ENCODE measurements at regions not wholly inside any gene's neighbourhood (a gene's known extent, or its start where the extent isn't known, plus 50 kb on each side); places are given as distances from the start of the nearest gene placed in this dataset.
"Not testable (repeated sequence)": the region's sequence is repeated elsewhere in the genome, so short reads cannot be mapped to it uniquely, and the experiment has no call there.

GRCh38 chr2:107746552-107747198 is 80.0 kb upstream of the RGPD4 start:
- H3K36me3 ChIP-seq (ENCODE audit: insufficient read depth); H3K4me3 ChIP-seq (ENCODE audit: low read depth, low read length); DNase-seq (ENCODE audit: extremely low spot score); H3K27ac ChIP-seq (ENCODE audit: low read depth); H3K4me1 ChIP-seq (ENCODE audit: insufficient read depth): not testable (repeated sequence)
- 92% methylated on average over 13 of the region's 13 CpGs for WGBS

- not testable (repeated sequence) for H3K36me3 ChIP-seq (ENCODE audit: insufficient read depth); H3K27ac ChIP-seq (ENCODE audit: low read depth); H3K4me1 ChIP-seq (ENCODE audit: insufficient read depth); H3K4me3 ChIP-seq (ENCODE audit: low read depth, low read length); DNase-seq (ENCODE audit: extremely low spot score)
- 97% methylated on average over 44 of the region's 51 CpGs for WGBS
Observed at GRCh38 chr2:107747199-107747963, 79.3 kb upstream of the RGPD4 start.

- H3K36me3 ChIP-seq (ENCODE audit: insufficient read depth) = no peaks in the 10 kb centered on the region
- no peak overlapping the region for H3K4me3 ChIP-seq (ENCODE audit: low read depth, low read length)
- no peak for DNase-seq (ENCODE audit: extremely low spot score)
- 96% methylated on average over 15 of the region's 15 CpGs for WGBS
- H3K4me1 ChIP-seq (ENCODE audit: insufficient read depth) = no peaks in the 10 kb centered on the region
- H3K27ac ChIP-seq (ENCODE audit: low read depth) = no peak overlapping the region
Observed at GRCh38 chr2:107747964-107748583, 78.6 kb upstream of the RGPD4 start.

GRCh38 chr2:107751936-107752335 is 74.8 kb upstream of the RGPD4 start:
- no peak overlapping the region for H3K4me3 ChIP-seq (ENCODE audit: low read depth, low read length)
- H3K36me3 ChIP-seq (ENCODE audit: insufficient read depth) = no peaks in the 10 kb centered on the region
- no peak for DNase-seq (ENCODE audit: extremely low spot score)
- 93% methylated on average over 3 of the region's 3 CpGs for WGBS
- H3K27ac ChIP-seq (ENCODE audit: low read depth) = no peak overlapping the region
- H3K4me1 ChIP-seq (ENCODE audit: insufficient read depth) = no peaks in the 10 kb centered on the region

GRCh38 chr2:107753806-107754205 is 72.9 kb upstream of the RGPD4 start:
- DNase-seq (ENCODE audit: extremely low spot score); H3K36me3 ChIP-seq (ENCODE audit: insufficient read depth); H3K4me3 ChIP-seq (ENCODE audit: low read depth, low read length); H3K4me1 ChIP-seq (ENCODE audit: insufficient read depth); H3K27ac ChIP-seq (ENCODE audit: low read depth): not testable (repeated sequence)
- 85% methylated on average over 8 of the region's 8 CpGs for WGBS

- H3K27ac ChIP-seq (ENCODE audit: low read depth) = no peak overlapping the region
- H3K4me3 ChIP-seq (ENCODE audit: low read depth, low read length) = no peak overlapping the region
Observed at GRCh38 chr2:107757223-107757622, 69.5 kb upstream of the RGPD4 start.

GRCh38 chr2:107760620-107761364 is 65.9 kb upstream of the RGPD4 start:
- DNase-seq (ENCODE audit: extremely low spot score) = no peak
- 85% methylated on average over 5 of the region's 5 CpGs for WGBS
- Histone ChIP-seq H3K36me3 (ENCODE audit: insufficient read depth) (no peaks in the 10 kb centered on the region), H3K27ac (ENCODE audit: low read depth) (no peak overlapping the region), H3K4me1 (ENCODE audit: insufficient read depth) (no peaks in the 10 kb centered on the region), H3K4me3 (ENCODE audit: low read depth, low read length) (no peak overlapping the region)

More at GRCh38 chr2:107757223-107757622, 69.5 kb upstream of the RGPD4 start:
- Histone ChIP-seq H3K36me3 (ENCODE audit: insufficient read depth) (no peaks in the 10 kb centered on the region), H3K4me1 (ENCODE audit: insufficient read depth) (no peaks in the 10 kb centered on the region)
- no peak for DNase-seq (ENCODE audit: extremely low spot score)
- WGBS = 86% methylated on average over 5 of the region's 5 CpGs

GRCh38 chr2:107772353-107772752 is 54.3 kb upstream of the RGPD4 start:
- Histone ChIP-seq H3K27ac (ENCODE audit: low read depth) (no peak overlapping the region), H3K4me3 (ENCODE audit: low read depth, low read length) (no peak overlapping the region), H3K4me1 (ENCODE audit: insufficient read depth) (no peaks in the 10 kb centered on the region), H3K36me3 (ENCODE audit: insufficient read depth) (no peaks in the 10 kb centered on the region)
- peak; percentile 10 for DNase-seq (ENCODE audit: extremely low spot score)
- 52% methylated on average over 5 of the region's 5 CpGs for WGBS

GRCh38 chr2:107775211-107775610 is 51.5 kb upstream of the RGPD4 start:
- no peaks in the 10 kb centered on the region for H3K36me3 ChIP-seq (ENCODE audit: insufficient read depth)
- WGBS = 84% methylated on average over 5 of the region's 5 CpGs
- H3K4me1 ChIP-seq (ENCODE audit: insufficient read depth) = no peaks in the 10 kb centered on the region
- H3K27ac ChIP-seq (ENCODE audit: low read depth) = no peak overlapping the region
- no peak for DNase-seq (ENCODE audit: extremely low spot score)
- no peak overlapping the region for H3K4me3 ChIP-seq (ENCODE audit: low read depth, low read length)

- 38% methylated on average over 1 of the region's 1 CpG for WGBS
Observed at GRCh38 chr2:107775791-107776190, 50.9 kb upstream of the RGPD4 start.

GRCh38 chr2:107776362-107776761 is 50.3 kb upstream of the RGPD4 start:
- H3K4me3 ChIP-seq (ENCODE audit: low read depth, low read length) = no peak overlapping the region
- no peak overlapping the region for H3K27ac ChIP-seq (ENCODE audit: low read depth)
- H3K36me3 ChIP-seq (ENCODE audit: insufficient read depth) = no peaks in the 10 kb centered on the region
- no peak for DNase-seq (ENCODE audit: extremely low spot score)
- no peaks in the 10 kb centered on the region for H3K4me1 ChIP-seq (ENCODE audit: insufficient read depth)
- 95% methylated on average over 2 of the region's 2 CpGs for WGBS

More at GRCh38 chr2:107775791-107776190, 50.9 kb upstream of the RGPD4 start:
- Histone ChIP-seq H3K4me1 (ENCODE audit: insufficient read depth) (no peaks in the 10 kb centered on the region), H3K36me3 (ENCODE audit: insufficient read depth) (no peaks in the 10 kb centered on the region), H3K4me3 (ENCODE audit: low read depth, low read length) (no peak overlapping the region), H3K27ac (ENCODE audit: low read depth) (no peak overlapping the region)
- DNase-seq (ENCODE audit: extremely low spot score) = no peak

Measured in urinary bladder (tissue), 3 donors.